NB4 (cell line): ENCODE measurements at regions not wholly inside any gene's neighbourhood (a gene's known extent, or its start where the extent isn't known, plus 50 kb on each side); places are given as distances from the start of the nearest gene placed in this dataset.

Experiments
- TF ChIP-seq, protein P1 (sequence below): IDR thresholded peaks from one replicate; pipeline ENCODE4 v1.5.1; 2012; ENCODE audit warnings: low read depth, low read length
- TF ChIP-seq, protein P2 (sequence below): IDR thresholded peaks from 2 replicates; pipeline ENCODE4 v1.6.1; 2011; ENCODE audit warnings: low read depth, low read length

DNA sequence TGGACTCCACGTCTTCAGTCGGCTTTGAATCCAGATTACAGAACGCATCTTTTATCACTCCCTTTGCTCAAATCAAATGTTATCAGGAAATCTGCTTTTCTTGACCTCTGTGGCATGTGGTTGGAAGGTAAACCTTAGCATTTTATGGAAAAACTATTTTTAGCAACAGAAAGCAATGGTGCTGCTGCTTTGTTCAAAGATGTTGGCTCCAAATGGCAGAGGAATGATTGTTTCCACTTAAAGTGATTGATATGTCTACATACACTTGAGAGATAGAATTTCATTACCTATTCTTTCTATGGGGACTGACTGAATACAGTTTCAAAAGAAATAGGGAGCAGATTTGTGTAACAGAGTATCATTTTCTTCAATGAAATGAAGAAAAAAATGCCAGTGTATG is 761.2 kb downstream of the NOVA1 start:
- TF ChIP-seq, protein P1, sequence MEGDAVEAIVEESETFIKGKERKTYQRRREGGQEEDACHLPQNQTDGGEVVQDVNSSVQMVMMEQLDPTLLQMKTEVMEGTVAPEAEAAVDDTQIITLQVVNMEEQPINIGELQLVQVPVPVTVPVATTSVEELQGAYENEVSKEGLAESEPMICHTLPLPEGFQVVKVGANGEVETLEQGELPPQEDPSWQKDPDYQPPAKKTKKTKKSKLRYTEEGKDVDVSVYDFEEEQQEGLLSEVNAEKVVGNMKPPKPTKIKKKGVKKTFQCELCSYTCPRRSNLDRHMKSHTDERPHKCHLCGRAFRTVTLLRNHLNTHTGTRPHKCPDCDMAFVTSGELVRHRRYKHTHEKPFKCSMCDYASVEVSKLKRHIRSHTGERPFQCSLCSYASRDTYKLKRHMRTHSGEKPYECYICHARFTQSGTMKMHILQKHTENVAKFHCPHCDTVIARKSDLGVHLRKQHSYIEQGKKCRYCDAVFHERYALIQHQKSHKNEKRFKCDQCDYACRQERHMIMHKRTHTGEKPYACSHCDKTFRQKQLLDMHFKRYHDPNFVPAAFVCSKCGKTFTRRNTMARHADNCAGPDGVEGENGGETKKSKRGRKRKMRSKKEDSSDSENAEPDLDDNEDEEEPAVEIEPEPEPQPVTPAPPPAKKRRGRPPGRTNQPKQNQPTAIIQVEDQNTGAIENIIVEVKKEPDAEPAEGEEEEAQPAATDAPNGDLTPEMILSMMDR, result no peak
- TF ChIP-seq, protein P2, sequence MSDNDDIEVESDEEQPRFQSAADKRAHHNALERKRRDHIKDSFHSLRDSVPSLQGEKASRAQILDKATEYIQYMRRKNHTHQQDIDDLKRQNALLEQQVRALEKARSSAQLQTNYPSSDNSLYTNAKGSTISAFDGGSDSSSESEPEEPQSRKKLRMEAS, result no peak
